Tibial nerve (tissue), 4 donors: ENCODE measurements at regions not wholly inside any gene's neighbourhood (a gene's known extent, or its start where the extent isn't known, plus 50 kb on each side); places are given as distances from the start of the nearest gene placed in this dataset.
A peak's percentile ranks its signal among the peaks of the same experiment; 100 is the strongest.

Experiments used
- DNase-seq, 2 donors: peaks; one replicate each; pipeline ENCODE4 v3.0.0-alpha.2; 2019; ENCODE audit warnings: low spot score in 2 of 2
- H3K27ac ChIP-seq, 4 donors: fragments of 200-600 bp; sonication (generic) in 3 of 4; one replicate each; pipeline ENCODE4 v1.5.1; 2017 to 2019; ENCODE audit warnings: mild to moderate bottlenecking in 1 of 4
- H3K27me3 ChIP-seq, 2 donors: fragments of 200-600 bp; sonication (generic) in 1 of 2; one replicate each; pipeline versions ENCODE4 v1.5.1 to v1.6.0; 2017 to 2019
- H3K36me3 ChIP-seq, 3 donors: fragments of 200-600 bp; sonication (generic); one replicate each; pipeline ENCODE4 v1.5.1; 2018 to 2019
- H3K4me1 ChIP-seq, 4 donors: fragments of 200-600 bp; sonication (generic) in 3 of 4; one replicate each; pipeline ENCODE4 v1.5.1; 2017 to 2019
- H3K4me3 ChIP-seq, 4 donors: fragments of 200-600 bp; sonication (generic) in 3 of 4; one replicate each; pipeline ENCODE4 v1.5.1; 2017 to 2019; ENCODE audit warnings: mild to moderate bottlenecking in 1 of 4, moderate library complexity in 1 of 4
- H3K9me3 ChIP-seq, 4 donors: fragments of 200-600 bp; sonication (generic) in 3 of 4; one replicate each; pipeline ENCODE4 v1.5.1; 2017 to 2019
- EP300 ChIP-seq, 2 donors: sonication (generic); formaldehyde crosslinking; IDR thresholded peaks; one replicate each; pipeline ENCODE4 v1.6.1; 2017; ENCODE audit warnings: antibody characterized with exemption in 2 of 2, mild to moderate bottlenecking in 1 of 2
- POLR2A ChIP-seq, 2 donors: fragments of 450-650 bp; IDR thresholded peaks; one replicate each; pipeline ENCODE4 v1.6.1; 2017; ENCODE audit warnings: antibody characterized with exemption in 2 of 2, mild to moderate bottlenecking in 2 of 2, moderate library complexity in 2 of 2
- WGBS, 2 donors: methylation state at CpG; one replicate each; pipeline ENCODE4 v1.1.5; 2018; 5-methylcytosine and 5-hydroxymethylcytosine counted together
- TF ChIP-seq, protein P1 (sequence below), 5 experiments: fragments of 200-600 bp in 3 of 5; fragments of 450-650 bp in 2 of 5; sonication (generic) in 3 of 5; IDR thresholded peaks; one replicate each; pipeline ENCODE4 v1.5.1; 2016 to 2019; ENCODE audit warnings: antibody characterized with exemption in 5 of 5, mild to moderate bottlenecking in 3 of 5, moderate library complexity in 2 of 5

DNA sequence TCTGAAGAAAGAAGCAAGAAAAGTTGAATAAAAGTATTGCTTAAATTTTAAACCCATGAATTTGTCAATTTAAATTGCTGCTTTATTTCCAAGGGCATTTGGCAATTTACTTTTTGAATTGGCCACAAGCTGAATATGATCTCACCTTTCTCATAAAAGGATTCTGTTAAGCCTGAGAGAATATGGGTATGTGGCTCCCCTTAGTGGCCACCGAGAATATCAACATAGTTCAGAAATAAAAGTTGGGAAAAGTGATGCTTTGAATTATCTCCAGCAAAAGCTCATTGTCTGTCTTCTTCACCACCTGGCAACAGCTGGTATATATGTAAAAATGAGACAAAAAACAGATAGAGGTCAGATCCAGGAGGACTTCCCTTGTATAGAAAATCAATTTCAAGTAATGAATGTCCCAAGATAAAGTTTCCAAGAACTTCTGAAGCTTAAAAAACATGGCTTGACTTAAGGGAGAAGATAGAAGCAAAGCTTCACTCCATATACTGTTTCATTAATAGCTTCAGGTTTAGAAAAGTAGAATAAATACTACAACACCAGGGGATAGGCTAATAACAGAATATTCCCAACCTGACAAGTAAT lies 290.7 kb upstream of the FAM241A start:
- Histone ChIP-seq H3K27me3 (no peaks in the 10 kb centered on the region), H3K9me3 (peaks cover 0 to 4% (median 0%) of the 10 kb centered on the region in 4 donors), H3K4me1 (peaks cover 0 to 6% (median 0%) of the 10 kb centered on the region in 4 donors), H3K36me3 (no peaks in the 10 kb centered on the region), H3K4me3 (no peak overlapping the region), H3K27ac (no peak overlapping the region)
- no peak for DNase-seq
- TF ChIP-seq, protein P1, sequence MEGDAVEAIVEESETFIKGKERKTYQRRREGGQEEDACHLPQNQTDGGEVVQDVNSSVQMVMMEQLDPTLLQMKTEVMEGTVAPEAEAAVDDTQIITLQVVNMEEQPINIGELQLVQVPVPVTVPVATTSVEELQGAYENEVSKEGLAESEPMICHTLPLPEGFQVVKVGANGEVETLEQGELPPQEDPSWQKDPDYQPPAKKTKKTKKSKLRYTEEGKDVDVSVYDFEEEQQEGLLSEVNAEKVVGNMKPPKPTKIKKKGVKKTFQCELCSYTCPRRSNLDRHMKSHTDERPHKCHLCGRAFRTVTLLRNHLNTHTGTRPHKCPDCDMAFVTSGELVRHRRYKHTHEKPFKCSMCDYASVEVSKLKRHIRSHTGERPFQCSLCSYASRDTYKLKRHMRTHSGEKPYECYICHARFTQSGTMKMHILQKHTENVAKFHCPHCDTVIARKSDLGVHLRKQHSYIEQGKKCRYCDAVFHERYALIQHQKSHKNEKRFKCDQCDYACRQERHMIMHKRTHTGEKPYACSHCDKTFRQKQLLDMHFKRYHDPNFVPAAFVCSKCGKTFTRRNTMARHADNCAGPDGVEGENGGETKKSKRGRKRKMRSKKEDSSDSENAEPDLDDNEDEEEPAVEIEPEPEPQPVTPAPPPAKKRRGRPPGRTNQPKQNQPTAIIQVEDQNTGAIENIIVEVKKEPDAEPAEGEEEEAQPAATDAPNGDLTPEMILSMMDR (IDR thresholded peaks at IDR 0.05) = peak; percentile 53 to 70 (median 56)
- TF ChIP-seq EP300 (IDR thresholded peaks at IDR 0.05) (no peak), POLR2A (IDR thresholded peaks at IDR 0.05) (no peak)
- WGBS, 2 donors = 0% methylated on average over 1 of the region's 1 CpG

DNA sequence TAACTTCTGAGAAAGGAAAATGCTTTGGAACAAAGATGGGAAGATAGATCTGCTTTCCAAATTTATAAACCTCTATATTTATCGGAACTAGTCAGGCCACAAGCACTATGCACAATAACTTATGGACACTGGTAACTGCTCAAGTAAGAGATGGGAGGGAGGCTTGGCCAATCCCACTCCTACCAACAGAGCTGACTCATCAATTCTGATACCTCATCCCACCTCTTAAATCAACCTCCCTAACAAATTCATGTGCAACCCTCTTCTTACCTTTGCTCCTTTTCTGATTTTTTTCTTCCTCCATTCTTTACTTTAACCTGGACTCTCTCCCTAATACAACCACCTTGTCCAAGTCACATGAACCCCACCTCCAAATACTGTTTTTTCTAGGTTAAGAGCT lies 289.9 kb upstream of the FAM241A start:
- no peaks in the 10 kb centered on the region for H3K27me3 ChIP-seq
- H3K4me1 ChIP-seq = peaks cover 0 to 6% (median 0%) of the 10 kb centered on the region in 4 donors
- H3K27ac ChIP-seq = no peak overlapping the region
- no peak overlapping the region for H3K4me3 ChIP-seq
- no peak for DNase-seq
- no peak for TF ChIP-seq EP300 (IDR thresholded peaks at IDR 0.05)
- TF ChIP-seq, protein P1 (IDR thresholded peaks at IDR 0.05) = no peak
- no peak for TF ChIP-seq POLR2A (IDR thresholded peaks at IDR 0.05)
- 85 to 89% methylated on average over 1 of the region's 1 CpG for WGBS, 2 donors
- no peaks in the 10 kb centered on the region for H3K36me3 ChIP-seq
- no peaks in the 10 kb centered on the region for H3K9me3 ChIP-seq

DNA sequence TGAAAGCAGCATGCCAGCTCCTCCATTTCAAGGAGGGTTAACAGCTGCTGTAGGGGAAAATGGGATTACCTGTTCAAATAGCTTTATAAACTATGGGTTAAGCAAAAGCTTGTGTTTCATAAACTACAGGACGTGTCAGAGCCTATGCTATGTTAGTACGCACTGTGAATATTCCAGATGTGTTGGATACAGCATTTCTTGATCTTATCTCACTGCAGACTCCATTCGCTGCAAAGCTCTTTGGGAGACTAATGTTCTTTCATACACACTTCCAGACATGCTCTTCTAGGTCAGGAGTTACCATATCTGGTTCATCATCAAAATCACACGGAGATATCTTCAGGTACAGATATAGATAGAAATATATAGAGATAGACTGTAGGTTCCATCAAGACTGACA lies 281.2 kb upstream of the FAM241A start:
- Histone ChIP-seq H3K36me3 (no peaks in the 10 kb centered on the region), H3K4me1 (no peaks in the 10 kb centered on the region), H3K9me3 (peaks cover 0 to 18% (median 0%) of the 10 kb centered on the region in 4 donors), H3K27ac (no peak overlapping the region), H3K4me3 (no peak overlapping the region), H3K27me3 (no peaks in the 10 kb centered on the region)
- DNase-seq = no peak
- TF ChIP-seq, protein P1 (IDR thresholded peaks at IDR 0.05) = no peak
- WGBS, 2 donors = 74 to 78% methylated on average over 4 of the region's 4 CpGs

DNA sequence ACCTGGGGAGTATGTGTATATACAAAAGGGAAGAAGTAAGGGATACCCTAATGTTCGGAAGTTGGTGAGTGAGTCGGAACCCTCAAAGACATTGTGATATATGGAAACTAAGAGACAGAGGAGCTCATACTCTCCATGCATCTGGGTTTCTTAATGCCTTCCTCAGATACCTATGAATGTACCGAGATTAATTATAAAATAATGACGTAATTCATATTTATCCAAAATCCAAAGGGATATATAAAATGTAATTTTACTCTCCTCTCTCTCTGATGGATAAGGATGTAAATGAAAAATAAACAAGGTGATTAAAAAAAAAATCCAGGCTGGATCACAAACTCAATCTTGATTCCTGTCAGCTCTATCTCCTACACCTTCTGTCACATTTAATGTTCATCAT lies 275.9 kb upstream of the FAM241A start:
- 93% methylated on average over 4 of the region's 4 CpGs for WGBS, 2 donors
- Histone ChIP-seq H3K27ac (no peak overlapping the region), H3K4me1 (no peaks in the 10 kb centered on the region), H3K36me3 (no peaks in the 10 kb centered on the region), H3K9me3 (peaks cover 0 to 18% (median 0%) of the 10 kb centered on the region in 4 donors), H3K4me3 (no peak overlapping the region), H3K27me3 (no peaks in the 10 kb centered on the region)
- no peak for DNase-seq
- no peak for TF ChIP-seq POLR2A (IDR thresholded peaks at IDR 0.05)
- no peak for TF ChIP-seq EP300 (IDR thresholded peaks at IDR 0.05)
- TF ChIP-seq, protein P1 (IDR thresholded peaks at IDR 0.05) = no peak

DNA sequence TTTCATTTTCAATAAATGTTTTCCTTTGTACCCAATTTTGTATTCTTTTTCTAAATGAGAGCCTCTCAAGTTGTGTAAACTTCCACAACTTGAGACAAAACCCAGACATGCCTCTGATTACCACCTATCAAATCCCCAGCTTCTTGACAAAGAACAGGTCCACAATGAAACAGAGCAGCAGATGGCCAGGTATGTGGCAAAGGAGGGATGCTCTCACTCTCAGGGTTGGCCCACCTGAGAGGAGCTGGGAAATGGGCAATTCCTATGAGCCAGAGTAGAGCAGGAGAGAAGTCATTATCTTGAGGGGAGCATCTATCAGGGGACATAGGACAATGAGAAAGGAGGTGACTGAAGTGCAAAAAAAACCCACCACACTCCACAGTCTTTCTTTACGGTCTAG lies 273.5 kb upstream of the FAM241A start:
- no peaks in the 10 kb centered on the region for H3K27me3 ChIP-seq
- TF ChIP-seq EP300 (IDR thresholded peaks at IDR 0.05) (no peak), POLR2A (IDR thresholded peaks at IDR 0.05) (no peak)
- TF ChIP-seq, protein P1 (IDR thresholded peaks at IDR 0.05) = no peak
- DNase-seq = no peak
- H3K36me3 ChIP-seq = no peaks in the 10 kb centered on the region
- WGBS, 2 donors = 76 to 82% methylated on average over 1 of the region's 1 CpG
- H3K4me3 ChIP-seq = no peak overlapping the region
- peaks cover 0 to 6% (median 0%) of the 10 kb centered on the region in 4 donors for H3K9me3 ChIP-seq
- no peak overlapping the region for H3K27ac ChIP-seq
- no peaks in the 10 kb centered on the region for H3K4me1 ChIP-seq
